HCT116 (cell line): ENCODE measurements at regions not wholly inside any gene's neighbourhood (a gene's known extent, or its start where the extent isn't known, plus 50 kb on each side); places are given as distances from the start of the nearest gene placed in this dataset.
A peak's percentile ranks its signal among the peaks of the same experiment; 100 is the strongest.

ENCODE experiments used
- ATAC-seq: fragments of 200-7000 bp; cut with Tn5 transposase; 2 replicates; pipeline ENCODE4 v1.9.1; 2020; ENCODE audit warnings: mild to moderate bottlenecking, moderate library complexity
- BruUV-seq: library from RNA; stranded (reverse); fragments of 400-500 nt; replicated peaks from 2 replicates; lab custom pipeline; 2021; lab: Mats Ljungman, UMichigan
- CTCF ChIA-PET: fragments of 300-600 bp; sonication (Branson Sonifier 250); formaldehyde crosslinking; loops from one replicate; lab custom pipeline; 2021; ENCODE audit warnings: antibody characterized with exemption; lab: Charles Lee
- POLR2A ChIA-PET: fragments of 300-600, 350-600 bp; sonication (Branson Sonifier 250); formaldehyde crosslinking; loops from one replicate; lab custom pipeline; 2021; ENCODE audit warnings: antibody characterized with exemption; lab: Charles Lee
- RAD21 ChIA-PET, 2 experiments: fragments of 300-600 bp; sonication (Branson Sonifier 250); formaldehyde crosslinking; loops; one replicate each; lab custom pipeline; 2023; ENCODE audit warnings: low total read pairs in 2 of 2; ENCODE audit not compliant: uncharacterized antibody in 2 of 2, unreplicated experiment in 2 of 2, low non-redundant PET in 1 of 2; lab: Charles Lee
- DNase-seq: peaks from one replicate; pipeline ENCODE4 v3.0.0-alpha.2; 2010; ENCODE audit warnings: low read depth, low spot score
- H2AFZ ChIP-seq: fragments of 200-600 bp; shearing (Covaris generic), sonication (generic); 2 replicates; pipeline ENCODE4 v1.6.1; 2017; ENCODE audit warnings: low read depth, mixed run types, mixed read lengths, antibody characterized with exemption, low read length; ENCODE audit not compliant: poor library complexity, severe bottlenecking
- H3K27ac ChIP-seq: 2 replicates; pipeline ENCODE4 v1.5.1; 2012; ENCODE audit warnings: low read depth, low read length
- H3K27me3 ChIP-seq: fragments of 200-600 bp; sonication (generic); 2 replicates; pipeline ENCODE4 v1.6.1; 2016; ENCODE audit warnings: mixed run types, low read length, mixed read lengths; ENCODE audit not compliant: insufficient read depth
- H3K36me3 ChIP-seq, 2 experiments: fragments of 200-500 bp in 1 of 2; fragments of 200-600 bp in 1 of 2; sonication (Bioruptor generic) in 1 of 2; sonication (generic) in 1 of 2; 2 replicates each; pipeline versions ENCODE4 v1.5.1 to v1.6.1; 2014 to 2016; ENCODE audit warnings: low read length in 2 of 2, inconsistent platforms in 1 of 2, mixed read lengths in 1 of 2, mixed run types in 1 of 2; ENCODE audit not compliant: insufficient read depth in 2 of 2, control insufficient read depth in 1 of 2
- H3K4me1 ChIP-seq, 2 experiments: fragments of 200-600 bp in 1 of 2; sonication (generic) in 1 of 2; 2 replicates each; pipeline versions ENCODE4 v1.5.1 to v1.6.1; 2012 to 2017; ENCODE audit warnings: low read length in 2 of 2, inconsistent platforms in 1 of 2, mild to moderate bottlenecking in 1 of 2, mixed read lengths in 1 of 2, mixed run types in 1 of 2, moderate library complexity in 1 of 2; ENCODE audit not compliant: insufficient read depth in 2 of 2, control insufficient read depth in 1 of 2
- H3K4me2 ChIP-seq: fragments of 200-600 bp; sonication (generic); 2 replicates; pipeline ENCODE4 v1.6.1; 2017; ENCODE audit warnings: mixed run types, low read length, mixed read lengths
- H3K4me3 ChIP-seq, 2 experiments: fragments of 200-600 bp in 1 of 2; sonication (generic) in 1 of 2; replicated peaks in 1 of 2; 2 replicates each; pipeline ENCODE4 v1.5.1; 2011 to 2016; ENCODE audit warnings: low read length in 2 of 2, control low read depth in 1 of 2, low read depth in 1 of 2, mild to moderate bottlenecking in 1 of 2, mixed read lengths in 1 of 2, mixed run types in 1 of 2
- H3K79me2 ChIP-seq: fragments of 200-600 bp; sonication (generic); 2 replicates; pipeline ENCODE4 v1.6.1; 2017; ENCODE audit warnings: mild to moderate bottlenecking, mixed run types, low read length, moderate library complexity, mixed read lengths; ENCODE audit not compliant: insufficient read depth
- H3K9ac ChIP-seq: fragments of 200-600 bp; sonication (generic); 2 replicates; pipeline ENCODE4 v1.6.1; 2016; ENCODE audit warnings: low read length, mixed read lengths
- H3K9me2 ChIP-seq: fragments of 200-600 bp; sonication (generic), shearing (Covaris generic); 2 replicates; pipeline ENCODE4 v1.6.1; 2017; ENCODE audit warnings: mixed run types, mild to moderate bottlenecking, moderate library complexity; ENCODE audit not compliant: insufficient read depth
- H3K9me3 ChIP-seq, 2 experiments: fragments of 200-500 bp in 1 of 2; fragments of 200-600 bp in 1 of 2; sonication (Bioruptor generic) in 1 of 2; sonication (generic) in 1 of 2; 2 replicates each; pipeline ENCODE4 v1.6.1; 2014 to 2017; ENCODE audit warnings: low read length in 2 of 2, mixed read lengths in 2 of 2, inconsistent platforms in 1 of 2, low read depth in 1 of 2, mild to moderate bottlenecking in 1 of 2, mixed run types in 1 of 2, moderate library complexity in 1 of 2; ENCODE audit not compliant: control insufficient read depth in 1 of 2, insufficient read depth in 1 of 2
- H4K20me1 ChIP-seq: fragments of 200-600 bp; sonication (generic), shearing (Covaris generic); 2 replicates; pipeline ENCODE4 v1.6.1; 2017; ENCODE audit warnings: mixed run types, mild to moderate bottlenecking, moderate library complexity; ENCODE audit not compliant: insufficient read depth
- ATF3 ChIP-seq: IDR thresholded peaks from 2 replicates; pipeline ENCODE4 v1.6.1; 2012
- CBX3 ChIP-seq: IDR thresholded peaks from 2 replicates; pipeline ENCODE4 v1.6.1; 2012; ENCODE audit warnings: low read depth
- CTCF ChIP-seq, 3 experiments: fragments of 200-600 bp in 1 of 3; sonication (generic) in 1 of 3; IDR thresholded peaks in 2 of 3; conservative IDR thresholded peaks in 1 of 3; 2 replicates each; pipeline ENCODE4 v1.5.1; 2012 to 2017; ENCODE audit warnings: low read depth in 2 of 3, low read length in 2 of 3, antibody characterized with exemption in 1 of 3, borderline replicate concordance in 1 of 3, control low read depth in 1 of 3, mild to moderate bottlenecking in 1 of 3, mixed read lengths in 1 of 3, mixed run types in 1 of 3, moderate library complexity in 1 of 3; ENCODE audit not compliant: insufficient read depth in 1 of 3
- FOSL1 ChIP-seq: IDR thresholded peaks from 2 replicates; pipeline ENCODE4 v1.6.1; 2012; ENCODE audit warnings: low read depth
- POLR2AphosphoS5 ChIP-seq: IDR thresholded peaks from 2 replicates; pipeline ENCODE4 v1.6.1; 2011; ENCODE audit warnings: mild to moderate bottlenecking, low read depth, low read length, moderate library complexity
- RAD21 ChIP-seq: IDR thresholded peaks from 2 replicates; pipeline ENCODE4 v1.6.1; 2012; ENCODE audit warnings: low read depth, mild to moderate bottlenecking
- ZNF274 ChIP-seq: fragments of 200-500 bp; sonication (Bioruptor generic); IDR thresholded peaks from 2 replicates; pipeline ENCODE4 v1.6.1; 2014; ENCODE audit warnings: mild to moderate bottlenecking, low read depth, low read length, inconsistent platforms
- intact Hi-C: fragments of 100-400 bp; cut with micrococcal nuclease; formaldehyde crosslinking; loops from 2 replicates; pipeline ENCODE4 v1.10.0; 2022

GRCh38 chr19:27971071-27971470 lies 1241.9 kb downstream of the UQCRFS1 start:
- intact Hi-C loops = no loop called here
- BruUV-seq = no TSS peak
- H2AFZ ChIP-seq = no peak overlapping the region
- POLR2A ChIA-PET = no interaction called here
- DNase-seq = no peak
- no peaks in the 10 kb centered on the region for H3K27me3 ChIP-seq
- no peak for ATAC-seq
- no peaks in the 10 kb centered on the region for H4K20me1 ChIP-seq
- H3K9me3 ChIP-seq = peaks cover 2 to 4% of the 10 kb centered on the region in 2 experiments; a peak in 2 of 4 replicates
- H3K27ac ChIP-seq = no peak overlapping the region
- CTCF ChIA-PET = no interaction called here
- no peak overlapping the region for H3K4me3 ChIP-seq
- H3K36me3 ChIP-seq = no peaks in the 10 kb centered on the region
- H3K9ac ChIP-seq = no peak overlapping the region
- no peaks in the 10 kb centered on the region for H3K79me2 ChIP-seq
- no peaks in the 10 kb centered on the region for H3K4me1 ChIP-seq
- no peak overlapping the region for H3K4me2 ChIP-seq
- RAD21 ChIA-PET = no interaction called here
- TF ChIP-seq POLR2AphosphoS5 (no peak), ATF3 (no peak), CBX3 (no peak), ZNF274 (no peak)
- TF ChIP-seq, all 23 proteins: peak for 0
- no peaks in the 10 kb centered on the region for H3K9me2 ChIP-seq

GRCh38 chr19:27966390-27966816 lies 1246.5 kb downstream of the UQCRFS1 start:
- CTCF ChIA-PET = interaction anchor here (0.6 to 0.7 kb wide), 2 partner anchors 913 to 1305 kb away, joined by 3 read pairs; no protein-coding TSS in a partner anchor

More at GRCh38 chr19:27966390-27966816, 1246.5 kb downstream of the UQCRFS1 start:
- ChIA-PET RAD21 (no interaction called here), POLR2A (no interaction called here)
- Histone ChIP-seq H3K27ac (no peak overlapping the region), H3K4me2 (no peak overlapping the region), H3K4me1 (no peaks in the 10 kb centered on the region), H4K20me1 (no peaks in the 10 kb centered on the region), H3K9me2 (no peaks in the 10 kb centered on the region), H2AFZ (no peak overlapping the region), H3K9me3 (peaks cover 0 to 9% of the 10 kb centered on the region in 2 experiments; a peak in 2 of 4 replicates), H3K79me2 (no peaks in the 10 kb centered on the region), H3K27me3 (no peaks in the 10 kb centered on the region), H3K36me3 (no peaks in the 10 kb centered on the region), H3K9ac (no peak overlapping the region), H3K4me3 (no peak overlapping the region)
- TF ChIP-seq FOSL1 (no peak), RAD21 (peak; percentile 20; the same call in 1 of the 2 replicates), CTCF (IDR thresholded peaks at IDR 0.05 in 2 of 3, conservative IDR thresholded peaks at IDR 0.05 in 1 of 3; ENCODE audit: borderline replicate concordance in 1 of 3, insufficient read depth in 1 of 3, low read depth in 2 of 3, low read length in 2 of 3) (peak in 2 of 3 experiments; percentile 45 to 53; a peak in 3 of 6 replicates)
- DNase-seq (no peak), ATAC-seq (no peak)
- no TSS peak for BruUV-seq
- intact Hi-C loops = no loop called here
